Upper lobe of left lung (tissue), 4 donors: ENCODE measurements at regions not wholly inside any gene's neighbourhood (a gene's known extent, or its start where the extent isn't known, plus 50 kb on each side); places are given as distances from the start of the nearest gene placed in this dataset.

Experiments
- CTCF ChIP-seq, 6 experiments: fragments of 450-650 bp in 4 of 6; fragments of 200-600 bp in 2 of 6; sonication (generic) in 2 of 6; IDR thresholded peaks; one replicate each; pipeline ENCODE4 v1.5.1; 2016 to 2019; ENCODE audit warnings: antibody characterized with exemption in 6 of 6
- POLR2A ChIP-seq, 4 donors: fragments of 450-650 bp; IDR thresholded peaks; one replicate each; pipeline ENCODE4 v1.5.1; 2016 to 2017; ENCODE audit warnings: antibody characterized with exemption in 4 of 4, mild to moderate bottlenecking in 2 of 4
- POLR2AphosphoS5 ChIP-seq, 2 donors: sonication (generic); formaldehyde crosslinking; IDR thresholded peaks; one replicate each; pipeline ENCODE4 v1.5.1; 2017; ENCODE audit warnings: antibody characterized with exemption in 2 of 2

DNA sequence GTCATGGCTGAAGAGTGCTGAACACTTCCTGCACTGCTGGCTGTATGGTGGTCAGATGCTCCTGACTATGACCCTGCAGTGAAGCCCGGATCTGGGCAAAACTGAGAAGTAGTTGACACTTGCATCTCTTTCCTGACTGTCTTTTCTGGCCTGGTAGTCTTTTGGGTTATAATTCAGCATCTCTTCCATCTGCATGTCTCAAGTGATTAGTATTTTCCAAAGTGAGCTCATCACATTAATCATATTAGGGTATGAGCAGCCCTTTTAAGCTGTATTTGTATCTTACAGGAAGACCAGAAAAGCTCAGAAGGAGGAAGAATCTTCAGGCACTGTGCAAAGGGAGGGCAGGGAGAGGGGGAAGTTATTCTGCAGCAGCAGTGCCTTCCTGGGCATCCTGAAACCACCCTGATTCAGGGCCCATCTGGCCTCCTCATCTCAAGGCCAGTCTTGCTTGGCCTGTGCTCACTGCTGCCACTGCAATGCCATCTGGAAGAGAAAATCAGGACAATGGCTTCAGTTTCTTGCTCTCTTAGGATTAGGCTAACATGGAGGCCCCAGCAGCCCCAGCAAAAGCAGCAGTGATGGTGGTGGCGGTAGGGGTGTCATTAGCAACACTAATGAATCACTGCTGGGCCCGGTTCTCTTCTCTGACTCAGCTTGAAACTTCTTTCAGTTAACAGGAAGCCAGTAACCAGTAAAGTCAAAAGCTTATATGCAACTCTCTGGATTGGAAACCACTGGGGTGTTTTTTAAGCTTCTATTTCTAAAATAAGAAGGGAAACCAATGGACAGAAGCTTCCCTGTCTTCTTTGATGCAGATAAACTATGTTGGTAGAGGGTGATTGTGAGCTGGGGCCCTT is 63.3 kb upstream of the WDR26 start:
- TF ChIP-seq CTCF (IDR thresholded peaks at IDR 0.05) (no peak), POLR2AphosphoS5 (IDR thresholded peaks at IDR 0.05) (no peak), POLR2A (IDR thresholded peaks at IDR 0.05) (no peak)
